NT2/D1 (cell line): ENCODE measurements at regions not wholly inside any gene's neighbourhood (a gene's known extent, or its start where the extent isn't known, plus 50 kb on each side); places are given as distances from the start of the nearest gene placed in this dataset.
A peak's percentile ranks its signal among the peaks of the same experiment; 100 is the strongest.

ENCODE experiments used
- DNase-seq: peaks from one replicate; pipeline ENCODE4 v3.0.0-alpha.2; 2011; ENCODE audit warnings: low read depth, low spot score
- H3K27me3 ChIP-seq: 2 replicates; pipeline ENCODE4 v1.6.0; 2011; ENCODE audit warnings: mild to moderate bottlenecking; ENCODE audit not compliant: insufficient read length, insufficient read depth
- H3K36me3 ChIP-seq: 2 replicates; pipeline ENCODE4 v1.6.1; 2011; ENCODE audit warnings: mild to moderate bottlenecking, low read length, mixed read lengths; ENCODE audit not compliant: insufficient read depth, insufficient read length
- H3K4me1 ChIP-seq: 2 replicates; pipeline ENCODE4 v1.5.1; 2011; ENCODE audit not compliant: insufficient read depth, insufficient read length
- H3K4me3 ChIP-seq: 2 replicates; pipeline ENCODE4 v1.5.1; 2011; ENCODE audit warnings: low read depth; ENCODE audit not compliant: insufficient read length
- H3K9ac ChIP-seq: 2 replicates; pipeline ENCODE4 v1.6.0; 2011; ENCODE audit warnings: low read depth; ENCODE audit not compliant: insufficient read length
- H3K9me3 ChIP-seq: 2 replicates; pipeline ENCODE4 v1.5.1; 2011; ENCODE audit warnings: mild to moderate bottlenecking, low read length; ENCODE audit not compliant: insufficient read depth
- SUZ12 ChIP-seq: IDR thresholded peaks from 2 replicates; pipeline ENCODE4 v1.6.1; 2011; ENCODE audit not compliant: insufficient read length, insufficient read depth; ENCODE audit errors: extremely low read depth
- YY1 ChIP-seq: IDR thresholded peaks from 2 replicates; pipeline ENCODE4 v1.6.1; 2011; ENCODE audit not compliant: insufficient read length, insufficient read depth
- ZNF274 ChIP-seq: IDR thresholded peaks from 2 replicates; pipeline ENCODE4 v1.6.1; 2011; ENCODE audit warnings: mild to moderate bottlenecking, low read depth, low read length

DNA sequence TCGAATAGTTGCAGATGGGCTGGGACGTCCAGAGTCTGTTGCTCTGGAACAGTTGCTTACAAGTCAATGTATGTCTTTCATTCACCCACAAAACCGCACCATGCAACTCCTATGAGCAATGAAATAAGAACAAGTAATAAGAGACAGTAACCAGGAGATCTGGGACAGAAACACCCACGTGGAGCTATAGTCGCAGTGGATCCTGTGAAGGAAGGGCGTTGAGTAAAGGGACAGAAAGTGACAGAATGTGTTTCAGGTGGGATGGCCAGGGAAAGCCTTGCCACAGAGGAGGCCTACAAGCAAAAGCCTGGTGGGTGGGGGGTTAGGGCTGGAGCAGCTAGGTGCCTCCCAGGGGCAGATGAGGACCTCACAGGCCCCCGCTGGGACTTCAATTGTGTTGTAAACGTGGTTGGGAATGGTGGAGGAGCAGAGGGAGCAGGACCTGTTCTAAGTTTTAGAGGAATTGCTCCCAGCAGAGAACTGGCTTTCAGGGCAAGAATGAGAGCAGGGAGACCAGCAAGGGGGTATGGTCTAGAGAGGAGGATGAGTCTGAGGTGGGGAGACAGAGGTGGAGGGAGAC is 86.7 kb upstream of the FZD10 start:
- Histone ChIP-seq H3K9me3 (peaks cover 9% of the 10 kb centered on the region; the same call in 1 of the 2 replicates), H3K4me1 (peaks cover 4% of the 10 kb centered on the region), H3K9ac (no peak overlapping the region), H3K36me3 (no peaks in the 10 kb centered on the region), H3K27me3 (peaks cover 11% of the 10 kb centered on the region), H3K4me3 (no peak overlapping the region)
- DNase-seq: peak; percentile 32
- no peak for TF ChIP-seq ZNF274
- no peak for TF ChIP-seq YY1
- no peak for TF ChIP-seq SUZ12

DNA sequence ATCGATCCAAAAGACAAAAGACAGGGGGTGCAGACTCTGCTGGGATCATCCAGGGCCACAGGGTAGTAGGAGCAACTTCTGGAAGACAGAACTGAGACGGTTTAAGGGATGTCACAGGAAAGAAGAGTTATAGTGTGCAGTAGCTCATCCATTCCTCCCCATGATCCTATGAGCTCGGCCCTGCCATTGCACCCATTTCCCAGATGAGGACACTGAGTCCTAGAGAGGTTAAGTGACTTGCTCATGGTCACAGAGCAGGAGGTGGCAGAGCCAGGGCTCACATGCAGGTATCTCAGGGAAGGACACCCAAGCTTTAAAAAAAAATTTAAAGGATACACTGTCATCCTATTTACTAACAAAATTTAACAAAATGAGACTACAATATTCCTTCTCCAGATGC is 86.1 kb upstream of the FZD10 start:
- peaks cover 11% of the 10 kb centered on the region for H3K27me3 ChIP-seq
- no peak overlapping the region for H3K9ac ChIP-seq
- TF ChIP-seq ZNF274 (no peak), SUZ12 (no peak), YY1 (no peak)
- peaks cover 4% of the 10 kb centered on the region for H3K4me1 ChIP-seq
- H3K36me3 ChIP-seq: no peaks in the 10 kb centered on the region
- H3K9me3 ChIP-seq: peaks cover 9% of the 10 kb centered on the region; the same call in 1 of the 2 replicates
- no peak for DNase-seq
- no peak overlapping the region for H3K4me3 ChIP-seq

DNA sequence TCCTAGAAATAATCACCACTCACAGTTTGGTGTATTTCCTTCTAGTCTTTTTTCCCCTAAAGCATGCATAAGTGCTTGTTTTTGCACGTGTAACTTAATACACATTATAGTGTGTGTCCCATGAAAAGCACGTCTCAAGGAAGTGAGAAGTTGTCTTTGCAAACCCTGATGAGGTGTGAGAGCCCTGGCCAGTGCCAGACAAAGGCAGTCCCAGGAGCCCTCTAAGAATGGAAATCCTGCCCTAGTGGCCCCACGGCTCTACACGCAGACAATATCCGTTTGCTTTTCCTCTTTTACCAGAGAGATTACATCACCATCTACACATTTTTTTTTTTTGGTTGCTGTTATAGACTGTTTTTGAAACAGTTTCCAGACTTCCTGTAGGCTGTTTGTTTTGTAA is 85.5 kb upstream of the FZD10 start:
- TF ChIP-seq YY1 (no peak), SUZ12 (no peak), ZNF274 (no peak)
- H3K9me3 ChIP-seq: peaks cover 9% of the 10 kb centered on the region; the same call in 1 of the 2 replicates
- H3K36me3 ChIP-seq: no peaks in the 10 kb centered on the region
- H3K4me3 ChIP-seq: no peak overlapping the region
- H3K4me1 ChIP-seq: peaks cover 4% of the 10 kb centered on the region
- no peak overlapping the region for H3K9ac ChIP-seq
- no peak for DNase-seq
- peaks cover 11% of the 10 kb centered on the region for H3K27me3 ChIP-seq

DNA sequence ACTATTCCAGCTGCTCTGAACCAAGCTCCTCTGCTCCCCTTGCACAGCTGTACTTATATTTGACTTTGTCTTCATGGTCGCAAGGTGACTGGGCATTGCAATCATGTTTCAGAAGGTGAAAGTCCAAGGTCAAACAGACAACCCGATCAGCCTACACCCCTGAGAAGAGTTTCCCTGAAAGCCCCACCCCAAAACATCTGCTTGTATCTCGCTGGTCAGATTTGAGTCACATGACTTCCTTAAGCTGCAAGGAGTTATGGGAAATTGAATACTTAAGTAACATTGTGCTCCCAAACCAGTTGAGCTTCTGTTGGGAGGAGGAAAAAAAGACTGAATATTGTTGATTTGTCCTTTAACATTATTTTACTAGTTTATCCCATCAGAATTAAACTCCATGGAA is 83.4 kb upstream of the FZD10 start:
- TF ChIP-seq SUZ12 (no peak), YY1 (no peak), ZNF274 (no peak)
- peaks cover 4% of the 10 kb centered on the region for H3K4me1 ChIP-seq
- no peak for DNase-seq
- no peak overlapping the region for H3K4me3 ChIP-seq
- H3K27me3 ChIP-seq: peaks cover 10% of the 10 kb centered on the region
- H3K36me3 ChIP-seq: no peaks in the 10 kb centered on the region
- H3K9me3 ChIP-seq: peaks cover 9% of the 10 kb centered on the region; the same call in 1 of the 2 replicates
- H3K9ac ChIP-seq: no peak overlapping the region

DNA sequence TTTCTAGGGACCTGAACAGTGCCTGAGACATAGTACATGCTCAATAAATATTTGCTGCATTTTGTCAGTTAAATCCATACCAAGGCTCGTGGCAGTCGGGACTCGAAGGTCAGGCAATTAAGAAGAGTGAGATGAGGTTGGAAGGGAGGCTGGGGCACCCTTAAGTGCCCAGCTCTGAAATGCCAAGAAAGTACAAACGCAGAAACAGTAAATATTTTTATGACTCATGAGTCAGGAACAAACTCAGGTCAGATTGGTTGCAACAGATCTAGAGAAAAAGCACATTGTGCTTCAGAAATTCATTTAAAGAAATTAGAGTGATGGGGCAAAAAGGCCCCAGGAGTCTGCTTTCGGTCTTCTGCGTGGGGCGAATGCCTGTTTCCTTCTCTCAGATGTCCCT is 83.0 kb upstream of the FZD10 start:
- H3K4me1 ChIP-seq: peaks cover 7% of the 10 kb centered on the region
- H3K4me3 ChIP-seq: no peak overlapping the region
- H3K9ac ChIP-seq: no peak overlapping the region
- TF ChIP-seq ZNF274 (no peak), SUZ12 (no peak), YY1 (no peak)
- H3K36me3 ChIP-seq: no peaks in the 10 kb centered on the region
- peaks cover 5% of the 10 kb centered on the region for H3K27me3 ChIP-seq
- DNase-seq: no peak
- H3K9me3 ChIP-seq: peaks cover 9% of the 10 kb centered on the region; the same call in 1 of the 2 replicates

DNA sequence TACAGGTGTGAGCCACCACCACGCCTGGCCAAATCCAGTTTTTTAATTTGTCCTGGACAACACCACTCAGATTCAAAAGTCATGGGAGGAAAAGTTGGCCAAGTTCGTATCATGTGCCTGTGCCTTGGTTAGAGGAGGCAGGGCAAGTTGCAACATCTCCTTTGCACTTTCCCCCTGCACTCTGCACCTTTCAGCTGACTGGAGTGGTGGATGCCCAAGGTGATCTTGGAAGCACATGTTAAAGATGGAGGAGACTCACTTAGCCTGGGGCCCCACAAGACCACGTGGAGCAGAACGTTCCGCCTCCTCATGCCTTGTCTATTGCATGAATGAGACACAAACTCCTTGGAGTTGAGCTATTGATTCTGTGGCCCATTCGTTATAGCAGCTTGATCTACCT is 82.1 kb upstream of the FZD10 start:
- peaks cover 13% of the 10 kb centered on the region for H3K4me1 ChIP-seq
- no peak overlapping the region for H3K4me3 ChIP-seq
- H3K36me3 ChIP-seq: no peaks in the 10 kb centered on the region
- H3K9me3 ChIP-seq: peaks cover 9% of the 10 kb centered on the region; the same call in 1 of the 2 replicates
- no peak for DNase-seq
- TF ChIP-seq SUZ12 (no peak), ZNF274 (no peak), YY1 (no peak)
- H3K27me3 ChIP-seq: no peaks in the 10 kb centered on the region
- no peak overlapping the region for H3K9ac ChIP-seq

DNA sequence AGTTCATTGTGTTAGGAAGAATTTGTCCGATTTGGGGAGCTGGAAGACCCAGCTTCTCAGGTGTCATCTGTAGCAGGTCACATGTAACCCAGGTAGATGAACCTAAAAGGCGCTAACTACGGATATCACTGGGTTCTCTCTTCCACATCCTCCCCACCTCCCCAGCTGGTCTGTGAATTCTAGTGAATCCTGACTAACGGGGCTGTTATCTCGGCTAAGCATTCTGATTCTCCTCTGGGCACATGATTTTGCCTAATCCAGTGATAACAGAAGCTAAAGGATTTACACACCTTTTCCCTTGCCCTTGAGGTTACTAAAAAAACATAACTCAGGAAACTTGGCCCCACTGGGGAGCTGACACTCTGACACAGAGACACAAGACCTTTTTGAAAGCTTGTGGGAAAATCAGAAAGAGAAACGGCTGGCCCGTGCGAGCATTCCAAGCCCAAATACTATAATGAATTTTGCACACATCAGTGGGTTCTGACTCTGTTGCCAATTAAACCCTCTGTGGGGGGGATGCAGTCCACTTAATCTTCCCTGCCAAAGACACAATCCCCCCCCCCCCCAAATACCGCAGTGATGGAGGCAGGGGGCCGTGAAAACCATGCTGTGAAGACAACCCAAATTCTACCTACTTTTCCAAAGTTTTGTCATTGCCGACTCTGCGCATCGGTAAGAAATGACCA is 81.0 kb upstream of the FZD10 start:
- Histone ChIP-seq H3K27me3 (no peaks in the 10 kb centered on the region), H3K4me1 (peaks cover 9% of the 10 kb centered on the region), H3K9me3 (peaks cover 9% of the 10 kb centered on the region; the same call in 1 of the 2 replicates), H3K4me3 (no peak overlapping the region), H3K9ac (no peak overlapping the region), H3K36me3 (no peaks in the 10 kb centered on the region)
- TF ChIP-seq ZNF274 (no peak), SUZ12 (no peak), YY1 (no peak)
- no peak for DNase-seq
